ENCODE measurements at regions not wholly inside any gene's neighbourhood (a gene's known extent, or its start where the extent isn't known, plus 50 kb on each side); places are given as distances from the start of the nearest gene placed in this dataset.

DNA sequence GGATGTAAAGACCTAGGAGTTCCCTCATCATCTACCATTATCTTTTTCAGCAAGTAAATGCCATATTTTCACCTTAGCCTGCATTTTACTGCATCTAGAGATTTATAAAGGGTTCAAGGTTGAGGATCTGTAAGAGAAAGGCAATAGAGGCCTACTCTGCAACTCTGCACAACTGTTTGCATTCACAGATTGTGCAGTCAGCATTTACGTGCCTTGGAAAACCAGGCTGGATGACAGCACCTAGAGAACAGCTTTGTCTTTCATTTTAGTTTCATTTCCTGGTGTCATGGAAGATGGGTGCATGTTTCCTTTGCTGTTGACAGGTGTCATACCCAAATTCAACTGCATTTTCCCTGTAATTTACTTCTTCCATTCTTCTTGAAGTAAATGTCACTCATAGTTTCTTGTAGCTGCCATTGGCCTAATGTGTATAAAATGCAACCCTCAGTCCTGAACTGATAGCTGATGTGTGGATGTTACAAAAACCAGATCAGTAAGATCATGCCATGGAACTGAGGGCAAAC is 817.5 kb downstream of the SQOR start:
- Histone ChIP-seq H3K9me3 (ENCODE audit: low read depth, low read length, poor library complexity, severe bottlenecking) (no peaks in the 10 kb centered on the region), H3K4me1 (ENCODE audit: insufficient read depth, low read length, poor library complexity, severe bottlenecking) (peaks cover 6% of the 10 kb centered on the region), H3K27me3 (replicated peaks; ENCODE audit: insufficient read depth, low read depth, low read length, poor library complexity) (no peaks in the 10 kb centered on the region), H3K4me3 (ENCODE audit: low read depth, low read length, poor library complexity, severe bottlenecking) (no peak overlapping the region), H3K36me3 (ENCODE audit: insufficient read depth, low read length, poor library complexity, severe bottlenecking) (no peaks in the 10 kb centered on the region), H3K27ac (ENCODE audit: low read depth, low read length, poor library complexity, severe bottlenecking) (no peak overlapping the region)
- intact Hi-C loops (cut with micrococcal nuclease; ENCODE audit: unreplicated experiment), result no loop called here
- DNase-seq (ENCODE audit: low spot score), result no peak
- TF ChIP-seq, protein P1, sequence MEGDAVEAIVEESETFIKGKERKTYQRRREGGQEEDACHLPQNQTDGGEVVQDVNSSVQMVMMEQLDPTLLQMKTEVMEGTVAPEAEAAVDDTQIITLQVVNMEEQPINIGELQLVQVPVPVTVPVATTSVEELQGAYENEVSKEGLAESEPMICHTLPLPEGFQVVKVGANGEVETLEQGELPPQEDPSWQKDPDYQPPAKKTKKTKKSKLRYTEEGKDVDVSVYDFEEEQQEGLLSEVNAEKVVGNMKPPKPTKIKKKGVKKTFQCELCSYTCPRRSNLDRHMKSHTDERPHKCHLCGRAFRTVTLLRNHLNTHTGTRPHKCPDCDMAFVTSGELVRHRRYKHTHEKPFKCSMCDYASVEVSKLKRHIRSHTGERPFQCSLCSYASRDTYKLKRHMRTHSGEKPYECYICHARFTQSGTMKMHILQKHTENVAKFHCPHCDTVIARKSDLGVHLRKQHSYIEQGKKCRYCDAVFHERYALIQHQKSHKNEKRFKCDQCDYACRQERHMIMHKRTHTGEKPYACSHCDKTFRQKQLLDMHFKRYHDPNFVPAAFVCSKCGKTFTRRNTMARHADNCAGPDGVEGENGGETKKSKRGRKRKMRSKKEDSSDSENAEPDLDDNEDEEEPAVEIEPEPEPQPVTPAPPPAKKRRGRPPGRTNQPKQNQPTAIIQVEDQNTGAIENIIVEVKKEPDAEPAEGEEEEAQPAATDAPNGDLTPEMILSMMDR (conservative IDR thresholded peaks at IDR 0.05; ENCODE audit: low read depth, low read length), result no peak
- TF ChIP-seq EZH2 (IDR thresholded peaks at IDR 0.05; ENCODE audit: borderline replicate concordance, low read depth, low read length, poor library complexity, severe bottlenecking), result no peak
- ChIA-PET POLR2A (ENCODE audit: low non-redundant PET) (no interaction called here), CTCF (no interaction called here)
- BruUV-seq (replicated peaks), result no TSS peak

DNA sequence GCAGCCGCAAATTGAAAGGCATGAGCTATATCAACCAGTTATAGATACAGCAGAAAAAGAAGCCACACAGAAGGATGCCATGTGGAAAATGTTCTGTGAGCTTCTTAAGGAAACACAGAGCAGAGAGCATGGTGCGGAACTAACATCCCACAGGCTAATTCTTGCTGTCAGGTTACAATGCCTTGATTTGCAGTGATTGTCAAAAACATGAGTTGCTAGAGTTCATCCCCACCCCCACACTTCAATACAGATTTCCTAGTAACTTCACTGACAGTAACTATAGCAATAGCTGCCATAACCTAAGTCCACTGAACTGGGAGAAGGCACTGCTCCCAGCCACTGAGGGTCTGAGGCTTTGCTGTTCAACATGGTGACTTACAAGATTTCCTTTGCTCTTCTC is 821.6 kb downstream of the SQOR start:
- no peak overlapping the region for H3K4me3 ChIP-seq (ENCODE audit: low read depth, low read length, poor library complexity, severe bottlenecking)
- no peaks in the 10 kb centered on the region for H3K27me3 ChIP-seq (replicated peaks; ENCODE audit: insufficient read depth, low read depth, low read length, poor library complexity)
- ChIA-PET POLR2A (ENCODE audit: low non-redundant PET) (no interaction called here), CTCF (no interaction called here)
- no peak overlapping the region for H3K27ac ChIP-seq (ENCODE audit: low read depth, low read length, poor library complexity, severe bottlenecking)
- no peaks in the 10 kb centered on the region for H3K9me3 ChIP-seq (ENCODE audit: low read depth, low read length, poor library complexity, severe bottlenecking)
- H3K4me1 ChIP-seq (ENCODE audit: insufficient read depth, low read length, poor library complexity, severe bottlenecking), result peaks cover 6% of the 10 kb centered on the region
- BruUV-seq (replicated peaks), result no TSS peak
- no peaks in the 10 kb centered on the region for H3K36me3 ChIP-seq (ENCODE audit: insufficient read depth, low read length, poor library complexity, severe bottlenecking)
- TF ChIP-seq, protein P1 (conservative IDR thresholded peaks at IDR 0.05; ENCODE audit: low read depth, low read length), result no peak
- TF ChIP-seq EZH2 (IDR thresholded peaks at IDR 0.05; ENCODE audit: borderline replicate concordance, low read depth, low read length, poor library complexity, severe bottlenecking), result no peak
- intact Hi-C loops (cut with micrococcal nuclease; ENCODE audit: unreplicated experiment), result no loop called here
- no peak for DNase-seq (ENCODE audit: low spot score)

DNA sequence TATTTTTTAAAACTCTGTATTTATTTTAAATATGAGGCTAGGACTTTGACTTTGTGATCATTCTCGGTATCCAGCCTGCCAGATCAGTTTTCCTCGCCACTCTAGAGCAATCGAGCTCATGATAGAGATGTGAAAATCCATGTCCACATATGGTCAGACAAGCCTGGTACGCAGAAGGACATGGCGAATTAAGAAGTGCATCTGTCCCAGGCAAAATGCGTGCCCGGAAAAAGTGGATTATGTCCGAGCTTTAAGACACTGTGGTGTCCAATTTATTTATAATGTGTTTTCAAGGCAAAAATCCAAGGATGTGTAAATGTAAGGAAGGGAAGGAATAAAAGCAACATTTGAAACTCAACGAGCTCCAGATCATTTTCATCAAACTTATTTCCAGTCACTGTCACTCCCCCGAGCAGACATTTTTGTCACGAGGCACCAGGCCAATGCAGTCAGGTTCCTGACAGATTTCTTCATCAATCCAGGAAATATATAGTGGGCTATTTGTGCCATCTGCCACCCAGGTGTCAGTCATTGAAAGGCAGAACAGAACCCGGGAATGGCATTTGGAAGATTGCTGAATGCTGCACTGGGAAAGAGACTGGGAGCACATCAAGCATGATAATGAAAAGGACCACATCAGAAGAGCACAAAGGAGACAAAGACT is 825.7 kb downstream of the SQOR start:
- no peak for DNase-seq (ENCODE audit: low spot score)
- no peak overlapping the region for H3K4me3 ChIP-seq (ENCODE audit: low read depth, low read length, poor library complexity, severe bottlenecking)
- H3K4me1 ChIP-seq (ENCODE audit: insufficient read depth, low read length, poor library complexity, severe bottlenecking), result no peaks in the 10 kb centered on the region
- TF ChIP-seq, protein P1 (conservative IDR thresholded peaks at IDR 0.05; ENCODE audit: low read depth, low read length), result no peak
- no peak for TF ChIP-seq EZH2 (IDR thresholded peaks at IDR 0.05; ENCODE audit: borderline replicate concordance, low read depth, low read length, poor library complexity, severe bottlenecking)
- H3K27me3 ChIP-seq (replicated peaks; ENCODE audit: insufficient read depth, low read depth, low read length, poor library complexity), result no peaks in the 10 kb centered on the region
- no peaks in the 10 kb centered on the region for H3K9me3 ChIP-seq (ENCODE audit: low read depth, low read length, poor library complexity, severe bottlenecking)
- CTCF ChIA-PET, result no interaction called here
- intact Hi-C loops (cut with micrococcal nuclease; ENCODE audit: unreplicated experiment), result no loop called here
- POLR2A ChIA-PET (ENCODE audit: low non-redundant PET), result no interaction called here
- BruUV-seq (replicated peaks), result no TSS peak
- H3K36me3 ChIP-seq (ENCODE audit: insufficient read depth, low read length, poor library complexity, severe bottlenecking), result no peaks in the 10 kb centered on the region
- no peak overlapping the region for H3K27ac ChIP-seq (ENCODE audit: low read depth, low read length, poor library complexity, severe bottlenecking)
